Sigmoid colon (tissue), 6 donors: ENCODE measurements at regions not wholly inside any gene's neighbourhood (a gene's known extent, or its start where the extent isn't known, plus 50 kb on each side); places are given as distances from the start of the nearest gene placed in this dataset.

Source experiments
- DNase-seq: peaks from one replicate; pipeline ENCODE4 v3.0.0-alpha.2; 2019
- H3K27ac ChIP-seq, 4 donors: fragments of 200-600 bp; sonication (generic); one replicate each; pipeline ENCODE4 v1.5.1; 2016 to 2019; ENCODE audit warnings: mild to moderate bottlenecking in 1 of 4
- H3K27me3 ChIP-seq, 3 donors: fragments of 200-600 bp; sonication (generic); one replicate each; pipeline ENCODE4 v1.5.1; 2019; ENCODE audit warnings: mild to moderate bottlenecking in 1 of 3
- H3K36me3 ChIP-seq, 4 donors: fragments of 200-600 bp; sonication (generic); one replicate each; pipeline ENCODE4 v1.5.1; 2016 to 2019
- H3K4me1 ChIP-seq, 4 donors: fragments of 200-600 bp; sonication (generic); one replicate each; pipeline ENCODE4 v1.5.1; 2017 to 2019
- H3K4me3 ChIP-seq, 4 donors: fragments of 200-600 bp; sonication (generic); one replicate each; pipeline ENCODE4 v1.5.1; 2017 to 2019; ENCODE audit warnings: mild to moderate bottlenecking in 2 of 4, moderate library complexity in 1 of 4
- H3K9me3 ChIP-seq, 4 donors: fragments of 200-600 bp in 3 of 4; sonication (generic) in 3 of 4; one replicate each; pipeline versions ENCODE4 v1.5.1 to v1.6.1; 2013 to 2019
- CTCF ChIP-seq, 4 experiments: fragments of 450-650 bp in 3 of 4; fragments of 200-600 bp in 1 of 4; IDR thresholded peaks; one replicate each; pipeline ENCODE4 v1.5.1; 2016 to 2019; ENCODE audit warnings: antibody characterized with exemption in 4 of 4, mild to moderate bottlenecking in 3 of 4, moderate library complexity in 2 of 4
- EP300 ChIP-seq, 4 donors: sonication (generic); formaldehyde crosslinking; IDR thresholded peaks; one replicate each; pipeline ENCODE4 v1.6.1; 2017; ENCODE audit warnings: antibody characterized with exemption in 4 of 4
- POLR2A ChIP-seq, 2 donors: fragments of 450-650 bp; IDR thresholded peaks; one replicate each; pipeline ENCODE4 v1.6.1; 2016; ENCODE audit warnings: antibody characterized with exemption in 2 of 2, mild to moderate bottlenecking in 2 of 2, moderate library complexity in 2 of 2
- POLR2AphosphoS5 ChIP-seq, 4 donors: sonication (generic); formaldehyde crosslinking; IDR thresholded peaks; one replicate each; pipeline ENCODE4 v1.6.1; 2017; ENCODE audit warnings: antibody characterized with exemption in 4 of 4
- WGBS, 2 donors: extraction: QIAGEN DNeasy Blood & Tissue Kit; methylation state at CpG; one replicate each; pipeline ENCODE4 v1.1.7; 2013; 5-methylcytosine and 5-hydroxymethylcytosine counted together
- intact Hi-C: fragments of 100-400 bp; cut with DNase I; formaldehyde crosslinking; loops from one replicate; pipeline ENCODE4 v1.15.1; 2023
- donor health status: healthy with polysubstance abuse.
- donor health status: healthy.

GRCh38 chr4:81806485-81806884 lies 334.8 kb upstream of the RASGEF1B start:
- TF ChIP-seq CTCF (IDR thresholded peaks at IDR 0.05) = no peak
- no peak for TF ChIP-seq POLR2A (IDR thresholded peaks at IDR 0.05)
- no peak for TF ChIP-seq EP300 (IDR thresholded peaks at IDR 0.05)
- intact Hi-C loops = no loop called here
- Histone ChIP-seq H3K4me1 (no peaks in the 10 kb centered on the region), H3K36me3 (no peaks in the 10 kb centered on the region), H3K9me3 (no peaks in the 10 kb centered on the region), H3K4me3 (no peak overlapping the region), H3K27me3 (no peaks in the 10 kb centered on the region), H3K27ac (no peak overlapping the region)
- 96 to 97% methylated on average over 1 of the region's 1 CpG for WGBS, 2 donors
- no peak for DNase-seq

- no peaks in the 10 kb centered on the region for H3K27me3 ChIP-seq
- 67% methylated on average over 1 of the region's 1 CpG for WGBS, 2 donors
These were observed 333.1 kb upstream of the RASGEF1B start for GRCh38 chr4:81804849-81805248.

GRCh38 chr4:81802285-81802846 lies 330.7 kb upstream of the RASGEF1B start:
- intact Hi-C loops = no loop called here
- Histone ChIP-seq H3K4me3 (no peak overlapping the region), H3K4me1 (no peaks in the 10 kb centered on the region), H3K36me3 (no peaks in the 10 kb centered on the region), H3K9me3 (no peaks in the 10 kb centered on the region), H3K27ac (no peak overlapping the region), H3K27me3 (no peaks in the 10 kb centered on the region)
- 60 to 62% methylated on average over 5 of the region's 5 CpGs for WGBS, 2 donors
- no peak for TF ChIP-seq EP300 (IDR thresholded peaks at IDR 0.05)
- no peak for TF ChIP-seq POLR2AphosphoS5 (IDR thresholded peaks at IDR 0.05)
- TF ChIP-seq CTCF (IDR thresholded peaks at IDR 0.05) = no peak
- TF ChIP-seq POLR2A (IDR thresholded peaks at IDR 0.05) = no peak
- no peak for DNase-seq

More at GRCh38 chr4:81804849-81805248, 333.1 kb upstream of the RASGEF1B start:
- Histone ChIP-seq H3K36me3 (no peaks in the 10 kb centered on the region), H3K4me1 (no peaks in the 10 kb centered on the region), H3K27ac (no peak overlapping the region), H3K9me3 (no peaks in the 10 kb centered on the region), H3K4me3 (no peak overlapping the region)
- intact Hi-C loops = no loop called here
- TF ChIP-seq POLR2AphosphoS5 (IDR thresholded peaks at IDR 0.05) = no peak
- no peak for TF ChIP-seq CTCF (IDR thresholded peaks at IDR 0.05)
- TF ChIP-seq POLR2A (IDR thresholded peaks at IDR 0.05) = no peak
- no peak for DNase-seq

GRCh38 chr4:81799371-81799770 lies 327.7 kb upstream of the RASGEF1B start:
- Histone ChIP-seq H3K9me3 (no peaks in the 10 kb centered on the region), H3K36me3 (no peaks in the 10 kb centered on the region), H3K4me1 (no peaks in the 10 kb centered on the region), H3K4me3 (no peak overlapping the region), H3K27me3 (no peaks in the 10 kb centered on the region), H3K27ac (no peak overlapping the region)
- WGBS, 2 donors = 92 to 95% methylated on average over 1 of the region's 1 CpG
- no peak for TF ChIP-seq POLR2AphosphoS5 (IDR thresholded peaks at IDR 0.05)
- no peak for TF ChIP-seq CTCF (IDR thresholded peaks at IDR 0.05)
- DNase-seq = no peak
- intact Hi-C loops = no loop called here

GRCh38 chr4:81796790-81797528 lies 325.3 kb upstream of the RASGEF1B start:
- TF ChIP-seq EP300 (IDR thresholded peaks at IDR 0.05) (no peak), POLR2AphosphoS5 (IDR thresholded peaks at IDR 0.05) (no peak)
- DNase-seq = no peak
- Histone ChIP-seq H3K36me3 (no peaks in the 10 kb centered on the region), H3K4me3 (no peak overlapping the region), H3K27ac (no peak overlapping the region), H3K27me3 (no peaks in the 10 kb centered on the region), H3K4me1 (no peaks in the 10 kb centered on the region), H3K9me3 (no peaks in the 10 kb centered on the region)
- intact Hi-C loops = no loop called here
- 73 to 91% methylated on average over 1 of the region's 1 CpG for WGBS, 2 donors
